GM19239 (cell line): ENCODE measurements at regions not wholly inside any gene's neighbourhood (a gene's known extent, or its start where the extent isn't known, plus 50 kb on each side); places are given as distances from the start of the nearest gene placed in this dataset.
A peak's percentile ranks its signal among the peaks of the same experiment; 100 is the strongest.

ENCODE experiments used
- DNase-seq: peaks from one replicate; pipeline ENCODE4 v3.0.0; 2011; ENCODE audit warnings: low spot score; ENCODE audit not compliant: insufficient read length
- FAIRE-seq: peaks from 2 replicates; lab custom pipeline; 2011; peaks lifted over from hg19 to GRCh38; lab: Jason Lieb, UNC

DNA sequence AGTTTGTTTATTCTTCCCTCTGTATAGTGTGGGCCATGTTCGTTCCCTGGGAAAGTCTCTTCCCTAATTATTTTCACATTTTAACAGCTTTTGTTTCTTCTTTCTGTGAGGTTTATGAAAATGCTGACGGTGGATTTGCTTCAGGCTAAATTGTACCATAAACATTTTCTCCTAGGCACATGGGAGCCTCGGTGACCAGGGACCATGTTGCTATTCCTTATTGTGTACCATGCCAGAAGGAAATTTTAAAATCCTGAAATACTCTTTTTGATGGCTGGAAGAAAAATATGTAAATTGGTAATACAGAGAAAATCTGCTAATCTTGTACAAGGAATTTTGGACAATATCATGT lies 230.1 kb upstream of the JUN start:
- no peak for DNase-seq
- FAIRE-seq, result no peak

DNA sequence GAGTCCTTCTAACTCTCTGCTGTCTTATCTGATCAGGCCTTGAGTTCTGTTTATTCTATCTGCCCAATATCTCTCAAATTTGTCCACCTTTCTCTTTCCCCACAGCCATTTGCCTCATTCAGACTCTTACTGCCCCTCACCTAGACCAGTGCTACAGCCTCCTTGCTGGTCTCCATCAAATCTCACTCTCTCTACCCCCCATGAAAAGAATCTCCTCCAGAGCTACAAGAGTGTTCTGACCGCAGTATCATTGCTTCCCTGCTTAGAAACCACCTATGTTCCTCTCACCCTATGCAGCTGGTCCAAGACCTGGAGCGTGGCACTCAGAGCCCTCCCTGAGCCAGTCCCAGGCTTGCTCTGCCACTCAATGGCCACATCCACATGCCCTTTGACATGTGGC lies 231.0 kb upstream of the JUN start:
- DNase-seq, result no peak
- FAIRE-seq, result peak; percentile 81

DNA sequence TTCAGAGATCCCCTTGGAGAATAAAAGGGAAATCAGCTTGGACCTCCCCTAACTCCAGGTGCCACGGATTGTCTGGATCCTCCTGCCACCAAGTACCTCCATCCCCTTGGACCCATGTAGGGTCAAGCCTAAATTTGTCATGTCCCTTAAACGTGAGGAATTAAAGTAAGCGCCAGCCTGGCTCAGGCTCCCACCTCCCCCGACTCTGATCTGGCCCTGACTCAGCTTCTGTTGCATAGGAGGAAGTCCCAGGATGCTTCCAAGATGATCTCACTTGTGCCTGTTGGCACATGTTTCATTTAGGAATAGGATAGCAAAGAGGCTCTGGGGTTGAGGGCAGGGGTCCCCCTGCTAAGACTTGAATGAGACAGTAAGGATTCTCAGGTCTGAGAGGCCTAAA lies 231.9 kb upstream of the JUN start:
- FAIRE-seq (no peak), DNase-seq (no peak)

DNA sequence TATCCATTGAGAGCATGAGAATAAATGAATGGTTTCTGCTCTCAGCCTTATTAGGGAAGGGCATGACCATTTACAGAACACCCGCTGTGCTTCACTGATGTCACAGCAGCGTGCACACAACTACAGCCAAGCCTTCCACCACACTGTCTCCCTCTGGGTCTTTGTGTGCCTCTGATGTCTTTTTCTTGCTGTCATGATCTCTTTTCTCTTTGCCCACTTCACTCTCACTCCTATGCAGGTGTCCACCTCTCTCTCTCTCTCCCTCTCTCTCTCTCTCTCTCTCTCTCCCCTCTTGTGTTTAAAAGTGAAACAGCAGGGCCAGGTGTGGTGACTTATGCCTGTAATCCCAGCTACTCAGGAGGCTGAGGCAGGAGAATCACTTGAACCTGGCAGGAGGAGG lies 232.5 kb upstream of the JUN start:
- DNase-seq, result no peak
- peak; percentile 87 for FAIRE-seq

DNA sequence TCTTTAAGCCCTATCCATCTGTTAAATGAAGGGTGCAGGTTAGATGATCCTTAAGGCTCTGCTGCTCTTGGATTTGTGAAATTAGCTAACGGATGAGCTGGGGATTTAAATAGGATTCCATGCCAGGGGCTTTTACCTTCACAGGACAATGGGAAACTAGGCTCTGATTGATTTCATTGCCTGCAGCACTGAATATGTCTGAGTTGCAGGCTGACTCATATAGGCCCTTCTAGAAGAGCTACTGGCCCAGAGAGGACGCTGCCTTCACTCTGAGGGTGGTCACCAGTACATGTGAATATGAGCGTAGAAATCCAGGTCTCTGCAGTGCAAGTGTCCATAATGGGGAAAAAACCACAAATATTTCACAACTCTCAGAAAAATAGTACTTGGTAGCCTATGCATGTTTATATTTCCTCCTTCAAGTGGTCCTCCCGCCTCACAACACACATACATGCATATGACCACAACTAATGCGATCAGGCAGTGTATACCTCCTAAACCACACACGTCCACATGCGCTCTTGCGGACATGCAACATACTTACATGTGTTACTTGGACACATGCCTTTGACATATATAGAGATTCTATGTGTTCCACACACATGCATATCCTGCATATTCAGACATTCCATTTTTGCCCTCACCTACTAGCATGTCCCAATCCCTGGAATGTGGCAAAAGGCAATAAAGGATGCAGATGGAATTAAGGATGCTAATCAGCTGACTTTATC lies 233.8 kb upstream of the JUN start:
- FAIRE-seq, result no peak
- DNase-seq, result no peak

DNA sequence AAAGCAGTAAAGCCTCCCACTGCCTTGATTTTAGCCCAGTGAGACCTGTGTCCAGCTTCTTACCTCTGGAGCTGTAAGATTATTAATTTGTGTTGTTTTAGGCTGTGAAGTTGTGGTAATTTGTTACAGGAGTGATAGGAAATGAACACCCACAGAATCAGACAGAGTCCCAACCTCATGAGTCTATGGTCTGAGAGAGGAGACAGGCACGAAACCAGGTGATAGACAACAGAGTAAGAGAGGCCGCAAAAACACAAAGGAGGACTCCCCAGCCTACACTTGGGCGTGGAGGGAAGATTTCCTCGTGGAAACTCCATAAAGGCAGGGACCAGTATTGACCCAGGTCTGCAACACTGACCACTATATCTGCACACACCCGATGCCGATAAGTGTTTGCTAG lies 234.6 kb upstream of the JUN start:
- FAIRE-seq (no peak), DNase-seq (no peak)

DNA sequence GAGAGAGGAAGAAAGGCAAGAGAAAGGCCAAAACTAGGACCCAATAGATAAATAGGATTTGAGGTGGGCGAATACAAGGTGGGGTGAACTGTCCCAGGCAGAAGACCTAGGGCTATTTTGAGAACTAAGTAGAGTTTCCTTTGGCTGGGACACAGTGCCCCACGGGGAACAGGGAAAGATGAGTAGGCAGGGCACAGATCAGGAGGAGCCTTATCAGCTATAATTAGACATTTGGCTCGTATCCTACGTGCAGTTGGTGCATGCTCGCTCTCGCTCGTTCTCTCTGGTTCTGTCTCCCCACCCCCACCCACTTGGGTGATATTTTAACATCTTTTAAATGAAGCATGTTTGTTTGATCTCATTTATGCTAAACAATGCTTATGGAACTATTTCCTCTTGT lies 235.0 kb upstream of the JUN start:
- DNase-seq (no peak), FAIRE-seq (no peak)

DNA sequence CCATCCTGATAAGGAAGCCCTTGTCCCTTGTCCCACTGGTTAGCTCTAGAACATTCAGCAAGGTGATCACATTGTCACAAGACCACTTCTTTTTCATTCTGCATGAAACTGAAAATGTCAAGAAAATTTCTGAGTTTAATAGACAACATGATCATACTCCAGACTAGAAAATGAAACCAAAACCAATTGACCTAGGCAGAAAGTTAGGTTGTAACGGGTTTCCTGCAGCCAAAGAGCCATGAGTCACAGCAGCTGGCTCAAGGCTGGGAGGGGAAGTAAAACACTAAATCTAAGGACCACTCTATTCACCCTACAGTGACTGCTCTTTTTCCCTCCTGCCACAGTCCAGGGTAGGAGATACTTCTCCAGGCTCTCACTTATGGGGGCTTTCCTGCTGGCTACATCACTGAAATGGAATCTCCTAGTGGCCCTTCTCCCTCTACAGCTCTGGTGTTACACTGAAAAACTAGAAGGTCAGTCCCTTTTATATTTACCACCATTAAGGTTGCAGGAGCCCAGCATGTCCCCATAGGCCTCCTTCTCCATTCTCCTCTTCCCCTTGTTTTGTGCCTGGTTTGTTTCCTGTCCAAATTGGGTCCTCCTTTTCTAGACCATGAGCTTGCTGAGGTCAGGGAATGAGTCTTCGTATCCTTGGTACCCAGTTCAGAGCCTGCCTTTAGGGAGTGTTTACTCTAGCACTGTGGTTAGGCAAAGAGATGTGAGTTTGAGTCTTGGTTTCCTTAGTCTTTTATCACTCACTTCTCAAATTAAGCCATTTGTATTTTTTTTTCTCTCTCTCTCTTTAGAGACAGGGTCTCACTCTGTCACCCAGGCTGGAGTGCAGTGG lies 236.5 kb upstream of the JUN start:
- FAIRE-seq, result peak; percentile 100
- peak; percentile 52 for DNase-seq

DNA sequence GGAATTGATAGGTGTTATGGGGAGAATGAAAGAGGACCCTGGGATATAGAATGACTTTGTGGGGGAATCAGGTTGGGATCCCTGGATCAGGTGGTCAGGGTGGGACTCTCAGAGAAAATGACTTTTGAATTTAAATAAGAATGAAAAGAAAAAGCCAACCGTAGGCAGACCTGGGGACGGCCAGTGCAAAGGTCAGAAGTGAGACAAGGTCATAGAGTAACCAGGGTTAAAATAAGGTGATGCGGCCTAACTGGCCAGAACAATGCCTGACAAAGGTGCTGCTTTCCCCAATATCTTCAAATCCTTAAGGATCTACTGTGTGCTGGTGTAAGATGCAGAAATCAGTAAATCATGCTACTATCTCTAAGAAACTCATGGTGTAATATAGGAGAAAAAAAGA lies 238.4 kb upstream of the JUN start:
- FAIRE-seq (no peak), DNase-seq (no peak)

DNA sequence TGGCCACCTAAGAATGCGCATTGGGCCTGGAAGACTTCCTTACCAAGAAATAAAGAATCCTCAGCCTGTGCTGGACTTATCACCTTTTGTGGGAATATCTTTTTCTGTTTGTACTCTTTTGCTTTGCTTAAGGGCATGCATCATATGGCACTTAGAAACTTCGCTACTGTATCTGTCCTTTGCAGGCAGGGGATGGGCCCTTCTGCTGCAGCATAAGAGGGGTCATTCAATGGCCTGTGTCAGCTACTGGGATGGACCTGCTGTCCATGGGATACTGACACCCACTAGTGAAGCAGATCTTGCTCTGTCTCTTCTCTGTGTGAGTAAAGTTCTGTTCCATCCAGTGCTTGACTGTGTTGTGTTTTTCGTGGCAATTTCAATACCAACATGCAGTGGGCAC lies 239.0 kb upstream of the JUN start:
- DNase-seq (no peak), FAIRE-seq (no peak)

DNA sequence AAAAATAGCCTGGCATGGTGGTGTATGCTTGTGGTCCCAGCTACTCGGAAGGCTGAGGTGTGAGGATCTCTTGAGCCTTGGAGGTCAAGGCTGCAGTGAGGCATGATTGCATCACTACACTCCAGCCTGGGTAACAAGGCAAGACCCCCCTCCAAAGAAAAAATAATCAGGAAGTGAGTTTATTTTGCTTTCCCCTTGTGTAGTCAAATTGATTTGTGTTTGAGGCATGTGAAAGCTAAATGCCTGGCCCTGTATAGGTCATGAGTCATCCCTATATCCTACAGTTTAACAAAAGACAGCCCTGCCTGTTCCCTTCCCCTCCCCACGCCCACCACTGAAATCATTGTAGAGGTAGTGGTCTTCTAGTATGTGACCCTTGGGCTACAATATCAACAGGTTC lies 241.4 kb upstream of the JUN start:
- peak; percentile 74 for FAIRE-seq
- DNase-seq, result no peak

DNA sequence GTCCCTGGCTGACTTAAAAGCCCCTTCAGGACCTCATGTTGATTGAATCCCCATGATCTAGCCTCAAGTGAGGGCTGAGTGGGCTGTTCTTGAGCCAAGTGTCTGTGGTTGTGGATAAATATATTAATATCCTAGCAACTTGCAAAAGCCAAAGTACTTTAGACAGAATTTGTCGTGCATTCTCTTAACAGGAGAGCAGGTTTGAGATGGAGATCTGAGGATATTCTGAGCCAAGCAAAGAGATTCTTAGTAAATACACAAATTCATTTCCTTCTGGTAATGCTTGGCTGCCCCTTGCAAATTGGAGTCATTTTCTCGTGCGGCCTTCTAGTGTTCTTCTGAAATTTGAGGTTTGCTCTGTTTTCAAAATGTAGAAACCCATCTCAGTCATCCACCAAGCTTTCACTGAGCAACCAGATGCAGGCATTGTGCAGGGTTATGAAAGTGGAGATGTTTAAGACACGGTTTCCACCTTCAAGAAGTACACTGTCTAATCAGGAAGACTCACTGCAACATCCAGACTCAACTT lies 242.1 kb upstream of the JUN start:
- DNase-seq, result peak; percentile 59
- peak; percentile 100 for FAIRE-seq

DNA sequence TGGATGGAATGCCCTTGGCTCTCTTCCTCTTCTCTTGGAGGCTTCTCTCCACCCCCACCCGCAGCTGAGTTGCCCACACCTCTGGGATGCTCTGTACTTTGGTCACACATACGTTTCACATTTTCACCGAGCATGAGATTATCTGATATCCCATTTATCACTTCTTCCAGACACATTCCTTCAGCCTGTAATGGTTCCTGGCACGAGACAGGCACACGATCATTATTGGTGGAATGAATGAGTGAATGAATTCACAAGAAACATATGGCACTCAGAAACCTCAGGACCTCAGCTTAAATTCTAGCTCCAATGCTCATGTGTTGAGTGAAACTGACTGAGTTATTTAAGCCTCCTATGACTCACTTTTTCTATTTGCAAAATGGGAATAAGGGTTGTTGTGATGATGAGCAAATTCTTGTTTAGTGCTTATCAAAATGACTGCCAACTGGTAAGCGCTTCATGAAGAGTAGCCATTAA lies 242.7 kb upstream of the JUN start:
- FAIRE-seq (peak; percentile 77), DNase-seq (no peak)

DNA sequence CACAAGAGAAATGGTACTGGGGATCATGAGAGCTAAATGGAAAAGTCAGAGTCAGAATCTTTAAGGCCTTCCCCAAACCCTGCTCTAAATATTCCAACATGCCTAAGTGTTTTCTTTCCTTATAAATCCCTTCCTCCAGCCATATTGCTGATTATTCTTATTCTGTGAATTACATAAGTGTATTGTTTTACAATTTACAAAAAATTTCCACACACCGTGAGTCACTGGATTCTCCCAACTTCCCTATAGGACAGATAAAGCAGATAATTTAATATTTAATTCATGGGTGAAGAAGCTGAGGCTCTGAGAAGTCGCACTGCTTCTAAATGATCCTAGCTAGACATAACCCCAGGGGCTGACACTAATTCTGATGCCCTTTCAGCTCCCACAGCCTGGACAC lies 243.3 kb upstream of the JUN start:
- FAIRE-seq (no peak), DNase-seq (no peak)

DNA sequence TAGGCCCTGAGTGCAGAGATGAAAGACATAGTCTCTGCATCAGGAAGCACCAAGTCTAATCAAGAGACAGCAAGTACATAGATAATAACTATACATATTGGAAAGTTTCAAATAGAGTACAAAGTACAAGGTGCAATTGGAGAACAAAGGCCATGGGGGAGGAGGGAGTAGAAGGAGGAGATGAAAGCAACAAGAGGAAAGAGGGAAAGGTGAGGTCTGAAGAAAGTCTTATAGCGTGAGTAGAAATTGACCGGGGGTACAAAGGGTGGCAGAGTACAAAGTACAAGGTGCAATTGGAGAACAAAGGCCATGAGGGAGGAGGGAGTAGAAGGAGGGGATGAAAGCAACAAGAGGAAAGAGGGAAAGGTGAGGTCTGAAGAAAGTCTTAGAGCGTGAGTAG lies 244.2 kb upstream of the JUN start:
- no peak for FAIRE-seq

DNA sequence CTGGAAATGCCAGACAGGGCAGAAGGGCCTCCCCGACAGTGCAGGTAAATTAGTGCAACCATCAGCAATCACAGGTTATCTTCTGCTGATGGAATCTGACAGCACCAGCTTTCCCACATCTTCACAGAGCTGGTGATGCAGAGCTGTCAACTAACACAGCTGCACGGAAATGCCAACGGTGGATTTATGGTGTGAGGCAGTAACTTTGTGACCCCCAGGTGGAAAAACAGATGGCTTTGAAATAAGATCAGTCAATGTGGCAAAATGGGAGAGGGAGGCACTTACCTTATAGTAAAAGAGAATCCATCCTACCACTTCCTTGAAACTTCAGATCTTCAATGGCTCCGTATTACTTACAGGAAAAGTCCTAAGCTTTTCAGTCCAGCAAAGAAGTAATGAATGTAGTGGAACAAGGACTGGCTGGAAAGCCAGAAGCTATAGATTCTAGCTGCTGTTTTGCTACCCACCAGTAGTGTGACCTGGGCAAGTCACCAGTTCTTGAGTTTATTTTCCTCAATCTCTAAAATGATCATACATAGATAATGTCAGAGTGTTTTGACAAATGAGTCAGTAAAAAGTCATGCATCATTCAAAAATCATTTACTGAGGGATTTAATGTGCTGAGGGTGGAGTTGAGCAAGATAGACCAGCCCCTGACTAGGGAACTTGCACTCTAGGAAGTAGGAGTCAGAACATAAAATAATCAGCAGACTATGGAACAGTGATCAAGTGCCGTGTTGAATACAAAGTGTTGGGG lies 245.7 kb upstream of the JUN start:
- no peak for DNase-seq
- FAIRE-seq, result no peak

More for the DNA sequence above, 244.2 kb upstream of the JUN start:
- DNase-seq, result no peak

DNA sequence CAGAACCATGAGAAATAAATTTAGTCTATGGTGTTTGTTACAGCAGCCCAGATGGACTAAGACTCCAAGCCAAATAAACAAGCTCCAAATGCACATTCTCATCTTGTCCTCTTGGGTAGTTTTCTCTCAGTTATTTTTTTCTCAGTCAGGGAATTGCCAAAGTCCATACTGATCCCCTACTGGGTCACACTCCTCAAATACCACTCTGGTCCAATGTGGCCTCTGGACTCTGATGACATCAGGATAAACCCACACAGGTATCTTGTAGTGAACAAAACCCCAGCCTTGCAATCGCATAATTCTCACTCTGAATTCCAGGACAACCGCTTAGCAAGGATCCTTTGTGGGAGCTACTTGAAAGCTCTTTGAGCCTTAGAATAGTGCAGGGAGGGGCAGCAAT lies 248.4 kb upstream of the JUN start:
- FAIRE-seq, result no peak

DNA sequence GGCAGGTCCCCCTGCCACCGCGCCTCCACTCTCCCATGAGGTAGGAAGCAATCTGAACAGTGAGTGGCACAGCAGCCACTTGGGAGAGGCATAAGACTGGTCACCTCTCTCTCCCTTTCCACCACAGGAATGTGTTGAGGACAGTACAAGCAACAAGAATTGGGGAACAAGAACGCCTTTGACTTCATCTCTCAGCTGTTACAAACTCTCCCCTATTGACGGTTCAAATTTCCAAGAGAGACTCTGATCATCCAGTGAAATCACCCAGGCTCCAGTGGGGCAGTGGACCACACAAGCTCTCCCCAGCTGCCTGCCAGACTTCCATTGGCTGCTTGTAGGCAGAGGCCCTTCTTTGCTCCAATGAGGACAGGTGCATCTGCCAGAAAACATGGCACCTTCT lies 249.9 kb upstream of the JUN start:
- FAIRE-seq, result no peak
- DNase-seq, result no peak

More for the DNA sequence above, 248.4 kb upstream of the JUN start:
- no peak for DNase-seq

DNA sequence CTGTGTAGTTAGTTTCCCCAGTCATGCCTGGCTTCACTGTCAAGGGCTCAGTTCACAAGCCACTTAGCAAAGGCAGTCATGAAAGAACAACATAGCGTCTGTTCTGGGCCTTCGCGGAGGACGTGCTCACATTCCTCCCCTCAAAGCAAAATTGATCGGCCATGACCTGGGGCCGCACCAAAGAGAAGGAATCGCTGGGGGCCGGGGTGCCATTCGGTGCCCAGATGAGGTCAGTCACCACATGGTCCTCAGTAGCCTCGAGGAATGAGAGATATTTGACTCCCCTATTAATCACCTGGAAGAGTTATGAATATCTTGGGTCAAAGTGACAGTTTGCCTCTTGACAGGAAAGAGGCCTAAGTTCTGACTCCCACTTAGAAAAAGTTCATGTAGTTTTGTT lies 251.1 kb upstream of the JUN start:
- DNase-seq, result no peak
- FAIRE-seq, result no peak

DNA sequence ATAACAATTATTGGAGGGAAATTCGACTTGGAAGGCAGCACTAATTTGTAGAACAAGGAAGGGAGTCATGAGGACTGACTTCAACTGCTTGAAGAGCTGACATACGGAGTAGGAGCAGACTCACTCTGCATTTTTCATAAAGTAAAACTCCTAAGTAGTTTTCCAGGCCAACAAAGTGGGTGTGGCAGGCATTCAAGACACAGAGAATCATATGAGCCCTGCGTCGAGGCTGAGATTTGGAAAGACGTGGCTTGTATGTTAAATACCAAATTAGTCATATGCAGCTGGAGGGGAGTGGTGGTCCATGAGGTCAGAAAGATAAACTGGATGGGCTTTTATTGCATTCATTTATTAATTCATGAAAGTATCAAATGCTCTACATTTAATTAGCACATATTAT lies 255.7 kb upstream of the JUN start:
- no peak for DNase-seq
- no peak for FAIRE-seq

DNA sequence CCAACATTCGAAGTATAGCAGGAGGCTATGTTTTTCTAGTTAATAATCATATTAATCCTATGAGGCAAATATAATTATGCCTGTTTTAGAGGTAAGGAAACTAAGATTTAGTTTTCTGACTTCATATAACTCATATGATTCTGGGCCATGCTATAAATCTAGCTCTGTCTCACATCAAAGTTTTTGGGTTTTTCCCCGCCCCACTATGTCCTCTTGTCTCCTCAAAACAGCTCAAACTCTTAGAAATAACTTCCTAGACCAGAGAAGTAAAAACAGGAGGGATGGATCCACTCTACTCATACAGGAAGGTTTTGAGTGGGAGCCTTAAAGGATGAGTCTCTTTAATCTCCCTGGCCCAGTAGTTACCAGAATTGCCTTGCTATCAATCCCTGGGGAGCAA lies 256.4 kb upstream of the FGGY start:
- no peak for DNase-seq
- FAIRE-seq, result no peak
